NCI-H2107 treated with DMSO at 0.1 percent for 48 hours (cell line): ENCODE measurements at regions not wholly inside any gene's neighbourhood (a gene's known extent, or its start where the extent isn't known, plus 50 kb on each side); places are given as distances from the start of the nearest gene placed in this dataset.
A peak's percentile ranks its signal among the peaks of the same experiment; 100 is the strongest.

Experiments used
- DNase-seq: peaks from one replicate; lab custom pipeline; 2025; ENCODE audit not compliant: unreplicated experiment; lab: John Stamatoyannopoulos, UW

- DNase-seq, result no peak
Observed at GRCh38 chr3:10555263-10555662, 49.9 kb upstream of the ATP2B2 start.

GRCh38 chr3:10556312-10556711, 50.9 kb upstream of the ATP2B2 start:
- no peak for DNase-seq

- no peak for DNase-seq
Observed at GRCh38 chr3:10557250-10557649, 51.9 kb upstream of the ATP2B2 start.

- no peak for DNase-seq
Observed at GRCh38 chr3:10557781-10558373, 52.5 kb upstream of the ATP2B2 start.

- peak; percentile 21 for DNase-seq
Observed at GRCh38 chr3:10558736-10559135, 53.4 kb upstream of the ATP2B2 start.

- no peak for DNase-seq
Observed at GRCh38 chr3:10560060-10560861, 54.9 kb upstream of the ATP2B2 start.

GRCh38 chr3:10561162-10561945, 56.0 kb upstream of the ATP2B2 start:
- DNase-seq, result no peak

GRCh38 chr3:10561946-10562560, 56.7 kb upstream of the ATP2B2 start:
- no peak for DNase-seq

GRCh38 chr3:10563396-10563795, 58.0 kb upstream of the ATP2B2 start:
- DNase-seq, result no peak

GRCh38 chr3:10565814-10566213, 60.4 kb upstream of the ATP2B2 start:
- no peak for DNase-seq

GRCh38 chr3:10566451-10566850, 61.1 kb upstream of the ATP2B2 start:
- no peak for DNase-seq

GRCh38 chr3:10568549-10568948, 63.2 kb upstream of the ATP2B2 start:
- DNase-seq, result no peak

GRCh38 chr3:10570196-10570946, 65.0 kb upstream of the ATP2B2 start:
- no peak for DNase-seq

- DNase-seq, result no peak
Observed at GRCh38 chr3:10574101-10574620, 68.8 kb upstream of the ATP2B2 start.

GRCh38 chr3:10575601-10576160, 70.3 kb upstream of the ATP2B2 start:
- no peak for DNase-seq

- no peak for DNase-seq
Observed at GRCh38 chr3:10577486-10577885, 72.1 kb upstream of the ATP2B2 start.

GRCh38 chr3:10580426-10580825, 75.0 kb upstream of the ATP2B2 start:
- no peak for DNase-seq

- DNase-seq, result no peak
Observed at GRCh38 chr3:10581251-10581650, 75.9 kb upstream of the ATP2B2 start.

- DNase-seq, result no peak
Observed at GRCh38 chr3:10581716-10582115, 76.3 kb upstream of the ATP2B2 start.

- DNase-seq, result no peak
Observed at GRCh38 chr3:10582733-10583132, 77.3 kb upstream of the ATP2B2 start.
